ENCODE measurements at regions not wholly inside any gene's neighbourhood (a gene's known extent, or its start where the extent isn't known, plus 50 kb on each side); places are given as distances from the start of the nearest gene placed in this dataset.
A peak's percentile ranks its signal among the peaks of the same experiment; 100 is the strongest.

GRCh38 chr14:46018846-46019420, 632.6 kb downstream of the RPL10L start:
- no peak overlapping the region for H2AFZ ChIP-seq (ENCODE audit: low read depth, low read length, severe bottlenecking)
- H3K9me2 ChIP-seq (replicated peaks; ENCODE audit: insufficient read depth, low read length), result no peaks in the 10 kb centered on the region
- TF ChIP-seq EZH2phosphoT487 (conservative IDR thresholded peaks at IDR 0.05; ENCODE audit: low read length) (no peak), CTCF (IDR thresholded peaks at IDR 0.05; ENCODE audit: insufficient read depth, low read length, poor library complexity, severe bottlenecking) (no peak)
- no peaks in the 10 kb centered on the region for H3K9me3 ChIP-seq (ENCODE audit: insufficient read depth, low read length)
- no peaks in the 10 kb centered on the region for H3K36me3 ChIP-seq (ENCODE audit: low read length)
- H3F3A ChIP-seq (ENCODE audit: insufficient read depth), result no peaks in the 10 kb centered on the region
- H3K4me2 ChIP-seq (ENCODE audit: low read depth, low read length, poor library complexity, severe bottlenecking), result no peak overlapping the region
- no peak overlapping the region for H3K4me3 ChIP-seq (ENCODE audit: insufficient read depth, low read length, poor library complexity, severe bottlenecking)
- H3K9ac ChIP-seq (ENCODE audit: low read length), result no peak overlapping the region
- no peaks in the 10 kb centered on the region for H3K27me3 ChIP-seq (ENCODE audit: low read length)
- no peaks in the 10 kb centered on the region for H3K79me2 ChIP-seq (ENCODE audit: insufficient read depth, low read length)
- no peak overlapping the region for H3K27ac ChIP-seq (ENCODE audit: low read depth, low read length)
- H4K20me1 ChIP-seq (ENCODE audit: low read depth, low read length), result no peaks in the 10 kb centered on the region

- TF ChIP-seq CTCF (IDR thresholded peaks at IDR 0.05; ENCODE audit: insufficient read depth, low read length, poor library complexity, severe bottlenecking) (no peak), EZH2phosphoT487 (conservative IDR thresholded peaks at IDR 0.05; ENCODE audit: low read length) (no peak)
- Histone ChIP-seq H3K9ac (ENCODE audit: low read length) (no peak overlapping the region), H3K4me3 (ENCODE audit: insufficient read depth, low read length, poor library complexity, severe bottlenecking) (no peak overlapping the region), H4K20me1 (ENCODE audit: low read depth, low read length) (no peaks in the 10 kb centered on the region), H2AFZ (ENCODE audit: low read depth, low read length, severe bottlenecking) (peak overlapping the region; percentile 50), H3K79me2 (ENCODE audit: insufficient read depth, low read length) (no peaks in the 10 kb centered on the region), H3K9me3 (ENCODE audit: insufficient read depth, low read length) (peaks cover 6% of the 10 kb centered on the region; the same call in 1 of the 2 replicates), H3K36me3 (ENCODE audit: low read length) (no peaks in the 10 kb centered on the region), H3K4me2 (ENCODE audit: low read depth, low read length, poor library complexity, severe bottlenecking) (no peak overlapping the region), H3K27ac (ENCODE audit: low read depth, low read length) (no peak overlapping the region), H3K27me3 (ENCODE audit: low read length) (no peaks in the 10 kb centered on the region), H3F3A (ENCODE audit: insufficient read depth) (no peaks in the 10 kb centered on the region), H3K9me2 (replicated peaks; ENCODE audit: insufficient read depth, low read length) (no peaks in the 10 kb centered on the region)
Measured at GRCh38 chr14:46008348-46008747, 643.2 kb downstream of the RPL10L start.

GRCh38 chr14:45998554-45998953, 653.0 kb downstream of the RPL10L start:
- Histone ChIP-seq H3K9ac (ENCODE audit: low read length) (no peak overlapping the region), H3F3A (ENCODE audit: insufficient read depth) (no peaks in the 10 kb centered on the region), H2AFZ (ENCODE audit: low read depth, low read length, severe bottlenecking) (no peak overlapping the region), H3K4me3 (ENCODE audit: insufficient read depth, low read length, poor library complexity, severe bottlenecking) (no peak overlapping the region), H3K79me2 (ENCODE audit: insufficient read depth, low read length) (no peaks in the 10 kb centered on the region), H3K27me3 (ENCODE audit: low read length) (no peaks in the 10 kb centered on the region), H4K20me1 (ENCODE audit: low read depth, low read length) (no peaks in the 10 kb centered on the region), H3K4me2 (ENCODE audit: low read depth, low read length, poor library complexity, severe bottlenecking) (no peak overlapping the region), H3K36me3 (ENCODE audit: low read length) (no peaks in the 10 kb centered on the region), H3K9me2 (replicated peaks; ENCODE audit: insufficient read depth, low read length) (no peaks in the 10 kb centered on the region), H3K27ac (ENCODE audit: low read depth, low read length) (no peak overlapping the region), H3K9me3 (ENCODE audit: insufficient read depth, low read length) (no peaks in the 10 kb centered on the region)
- TF ChIP-seq EZH2phosphoT487 (conservative IDR thresholded peaks at IDR 0.05; ENCODE audit: low read length) (no peak), CTCF (IDR thresholded peaks at IDR 0.05; ENCODE audit: insufficient read depth, low read length, poor library complexity, severe bottlenecking) (no peak)
